Liver (tissue), 8 donors: ENCODE measurements at regions not wholly inside any gene's neighbourhood (a gene's known extent, or its start where the extent isn't known, plus 50 kb on each side); places are given as distances from the start of the nearest gene placed in this dataset.

Experiments
- DNase-seq: peaks from one replicate; pipeline ENCODE4 v3.0.0-alpha.2; 2017; ENCODE audit warnings: low spot score
- H3K27ac ChIP-seq, 2 donors: one replicate each; pipeline ENCODE4 v1.7.0; 2013; ENCODE audit warnings: inconsistent platforms in 2 of 2, low read length in 2 of 2, control low read depth in 1 of 2, low read depth in 1 of 2, mild to moderate bottlenecking in 1 of 2
- H3K27me3 ChIP-seq, 4 donors: one replicate each; pipeline versions ENCODE4 v1.6.1 to v1.7.0; 2013; ENCODE audit warnings: low read length in 3 of 4, inconsistent platforms in 1 of 4, mild to moderate bottlenecking in 1 of 4, moderate library complexity in 1 of 4; ENCODE audit not compliant: control insufficient read depth in 4 of 4, insufficient read depth in 4 of 4
- H3K36me3 ChIP-seq, 4 donors: one replicate each; pipeline versions ENCODE4 v1.6.1 to v1.7.0; 2013; ENCODE audit warnings: low read length in 3 of 4, mild to moderate bottlenecking in 3 of 4, low read depth in 1 of 4, moderate library complexity in 1 of 4; ENCODE audit not compliant: control insufficient read depth in 4 of 4, insufficient read depth in 3 of 4
- H3K4me1 ChIP-seq, 4 donors: one replicate each; pipeline versions ENCODE4 v1.6.1 to v1.7.0; 2013; ENCODE audit warnings: low read length in 3 of 4, mild to moderate bottlenecking in 3 of 4, moderate library complexity in 1 of 4; ENCODE audit not compliant: control insufficient read depth in 4 of 4, insufficient read depth in 4 of 4
- H3K4me3 ChIP-seq, 3 donors: one replicate each; pipeline versions ENCODE4 v1.6.1 to v1.7.0; 2013; ENCODE audit warnings: low read length in 3 of 3, control low read depth in 1 of 3, low read depth in 1 of 3, mild to moderate bottlenecking in 1 of 3
- H3K9ac ChIP-seq, 2 donors: one replicate each; pipeline ENCODE4 v1.7.0; 2013; ENCODE audit warnings: low read length in 2 of 2, mild to moderate bottlenecking in 2 of 2, moderate library complexity in 2 of 2, control low read depth in 1 of 2, low read depth in 1 of 2
- H3K9me3 ChIP-seq, 4 donors: one replicate each; pipeline versions ENCODE4 v1.6.1 to v1.7.0; 2013; ENCODE audit warnings: low read length in 3 of 4; ENCODE audit not compliant: control insufficient read depth in 4 of 4
- ATF3 ChIP-seq: IDR thresholded peaks from 2 replicates; pipeline ENCODE4 v1.6.1; 2016; ENCODE audit warnings: antibody characterized with exemption
- FOXA1 ChIP-seq: IDR thresholded peaks from 2 replicates; pipeline ENCODE4 v1.6.1; 2016; ENCODE audit warnings: antibody characterized with exemption
- FOXA2 ChIP-seq: IDR thresholded peaks from 2 replicates; pipeline ENCODE4 v1.6.1; 2016; ENCODE audit warnings: antibody characterized with exemption
- GABPA ChIP-seq, 2 donors: IDR thresholded peaks in 1 of 2; conservative IDR thresholded peaks in 1 of 2; 2 replicates each; pipeline ENCODE4 v1.6.1; 2016; ENCODE audit warnings: antibody characterized with exemption in 2 of 2, mild to moderate bottlenecking in 1 of 2, moderate library complexity in 1 of 2
- HNF4A ChIP-seq, 2 donors: conservative IDR thresholded peaks; 2 replicates each; pipeline ENCODE4 v1.6.1; 2016; ENCODE audit warnings: antibody characterized with exemption in 2 of 2, mild to moderate bottlenecking in 2 of 2
- HNF4G ChIP-seq: IDR thresholded peaks from 2 replicates; pipeline ENCODE4 v1.6.1; 2016; ENCODE audit warnings: antibody characterized with exemption
- JUND ChIP-seq, 2 donors: IDR thresholded peaks; 2 replicates each; pipeline ENCODE4 v1.6.1; 2016; ENCODE audit warnings: antibody characterized with exemption in 2 of 2
- MAX ChIP-seq: IDR thresholded peaks from 2 replicates; pipeline ENCODE4 v1.6.1; 2016; ENCODE audit warnings: antibody characterized with exemption
- NR2F2 ChIP-seq: IDR thresholded peaks from 2 replicates; pipeline ENCODE4 v1.6.1; 2016; ENCODE audit warnings: antibody characterized with exemption
- RAD21 ChIP-seq, 2 donors: IDR thresholded peaks; 2 replicates each; pipeline ENCODE4 v1.6.1; 2016; ENCODE audit warnings: antibody characterized with exemption in 2 of 2, mild to moderate bottlenecking in 2 of 2
- RXRA ChIP-seq, 2 donors: IDR thresholded peaks; 2 replicates each; pipeline ENCODE4 v1.6.1; 2017 to 2018; ENCODE audit warnings: antibody characterized with exemption in 2 of 2, mild to moderate bottlenecking in 1 of 2
- SP1 ChIP-seq: IDR thresholded peaks from 2 replicates; pipeline ENCODE4 v1.6.1; 2018; ENCODE audit warnings: antibody characterized with exemption, mild to moderate bottlenecking
- TAF1 ChIP-seq: conservative IDR thresholded peaks from 2 replicates; pipeline ENCODE4 v1.6.1; 2016; ENCODE audit warnings: antibody characterized with exemption, mild to moderate bottlenecking
- YY1 ChIP-seq: IDR thresholded peaks from 2 replicates; pipeline ENCODE4 v1.6.1; 2016; ENCODE audit warnings: antibody characterized with exemption, mild to moderate bottlenecking
- WGBS: extraction: QIAGEN DNeasy Blood & Tissue Kit; methylation state at CpG from one replicate; pipeline ENCODE4 v1.1.7; 2013; 5-methylcytosine and 5-hydroxymethylcytosine counted together
- TF ChIP-seq, protein P1 (sequence below): fragments of 150-350 bp; IDR thresholded peaks from 2 replicates; pipeline ENCODE4 v1.5.1; 2017; ENCODE audit warnings: improper control_type of control experiment, low read depth, low read length; ENCODE audit not compliant: missing input control
- donor health status: healthy.
- donor health status: healthy.
- donor health status: healthy.
- donor health status: healthy.
- donor health status: healthy.

- no peak for TF ChIP-seq HNF4G
Observed at GRCh38 chr3:116802651-116803050, 93.1 kb downstream of the TUSC7 start.

DNA sequence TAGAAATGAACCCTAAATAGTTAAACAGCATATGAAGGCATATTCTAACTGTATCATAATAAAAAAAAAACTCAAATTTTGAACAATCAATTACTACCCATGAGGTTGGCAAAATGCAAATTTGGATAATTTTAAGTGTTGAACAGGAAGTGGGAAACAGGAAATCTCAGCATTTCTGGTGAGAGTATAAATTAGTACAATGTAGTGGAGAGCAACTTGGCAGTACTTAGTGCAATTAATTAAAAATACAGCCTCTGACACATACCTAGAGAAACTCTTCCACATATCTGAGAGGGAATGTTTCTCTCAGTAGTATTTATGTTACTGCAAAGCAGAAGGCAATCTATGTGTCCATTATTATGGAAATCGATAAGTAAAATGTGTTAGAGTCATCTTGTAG, 96.8 kb downstream of the TUSC7 start:
- Histone ChIP-seq H3K4me3 (no peak overlapping the region), H3K9me3 (no peaks in the 10 kb centered on the region), H3K36me3 (no peaks in the 10 kb centered on the region), H3K27me3 (no peaks in the 10 kb centered on the region), H3K4me1 (no peaks in the 10 kb centered on the region), H3K27ac (no peak overlapping the region), H3K9ac (no peak overlapping the region)
- TF ChIP-seq ATF3 = no peak
- no peak for TF ChIP-seq GABPA (IDR thresholded peaks at IDR 0.05 in 1 of 2, conservative IDR thresholded peaks at IDR 0.05 in 1 of 2)
- no peak for TF ChIP-seq HNF4A (conservative IDR thresholded peaks at IDR 0.05)
- TF ChIP-seq NR2F2 = no peak
- no peak for TF ChIP-seq FOXA2
- no peak for TF ChIP-seq RXRA (IDR thresholded peaks at IDR 0.05)
- TF ChIP-seq FOXA1 = no peak
- no peak for TF ChIP-seq RAD21 (IDR thresholded peaks at IDR 0.05)
- TF ChIP-seq JUND (IDR thresholded peaks at IDR 0.05) = no peak
- TF ChIP-seq, protein P1, sequence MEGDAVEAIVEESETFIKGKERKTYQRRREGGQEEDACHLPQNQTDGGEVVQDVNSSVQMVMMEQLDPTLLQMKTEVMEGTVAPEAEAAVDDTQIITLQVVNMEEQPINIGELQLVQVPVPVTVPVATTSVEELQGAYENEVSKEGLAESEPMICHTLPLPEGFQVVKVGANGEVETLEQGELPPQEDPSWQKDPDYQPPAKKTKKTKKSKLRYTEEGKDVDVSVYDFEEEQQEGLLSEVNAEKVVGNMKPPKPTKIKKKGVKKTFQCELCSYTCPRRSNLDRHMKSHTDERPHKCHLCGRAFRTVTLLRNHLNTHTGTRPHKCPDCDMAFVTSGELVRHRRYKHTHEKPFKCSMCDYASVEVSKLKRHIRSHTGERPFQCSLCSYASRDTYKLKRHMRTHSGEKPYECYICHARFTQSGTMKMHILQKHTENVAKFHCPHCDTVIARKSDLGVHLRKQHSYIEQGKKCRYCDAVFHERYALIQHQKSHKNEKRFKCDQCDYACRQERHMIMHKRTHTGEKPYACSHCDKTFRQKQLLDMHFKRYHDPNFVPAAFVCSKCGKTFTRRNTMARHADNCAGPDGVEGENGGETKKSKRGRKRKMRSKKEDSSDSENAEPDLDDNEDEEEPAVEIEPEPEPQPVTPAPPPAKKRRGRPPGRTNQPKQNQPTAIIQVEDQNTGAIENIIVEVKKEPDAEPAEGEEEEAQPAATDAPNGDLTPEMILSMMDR = no peak
- no peak for TF ChIP-seq MAX
- TF ChIP-seq TAF1 = no peak
- TF ChIP-seq SP1 = no peak
- no peak for TF ChIP-seq YY1
- TF ChIP-seq HNF4G = no peak
- no peak for DNase-seq
- 95% methylated on average over 1 of the region's 1 CpG for WGBS

More at GRCh38 chr3:116802651-116803050, 93.1 kb downstream of the TUSC7 start:
- H3K9ac ChIP-seq = no peak overlapping the region
- no peaks in the 10 kb centered on the region for H3K27me3 ChIP-seq
- no peak overlapping the region for H3K27ac ChIP-seq
- H3K4me3 ChIP-seq = no peak overlapping the region
- H3K36me3 ChIP-seq = no peaks in the 10 kb centered on the region
- H3K4me1 ChIP-seq = no peaks in the 10 kb centered on the region
- DNase-seq = no peak
- no peaks in the 10 kb centered on the region for H3K9me3 ChIP-seq

DNA sequence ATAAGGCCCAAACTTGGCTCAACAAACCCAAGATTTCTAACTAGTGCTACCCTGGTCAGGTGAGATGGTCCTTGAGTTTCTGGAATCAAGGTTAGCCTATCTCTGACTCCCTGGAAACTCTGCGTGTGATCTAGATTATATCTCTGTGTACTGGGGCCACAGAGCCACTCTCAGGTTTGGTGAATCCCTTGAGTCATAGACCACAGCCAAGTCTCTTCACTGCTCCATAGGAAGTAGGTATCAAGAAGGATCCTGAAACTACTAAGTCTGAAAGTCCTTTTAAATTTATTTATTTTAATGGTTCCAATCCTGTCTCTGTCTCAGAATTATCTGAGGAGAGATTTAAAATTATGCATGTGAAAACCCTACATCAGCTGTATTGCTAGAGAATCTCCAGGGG, 99.1 kb downstream of the TUSC7 start:
- Histone ChIP-seq H3K36me3 (no peaks in the 10 kb centered on the region), H3K27ac (no peak overlapping the region), H3K9ac (no peak overlapping the region), H3K4me1 (no peaks in the 10 kb centered on the region), H3K9me3 (no peaks in the 10 kb centered on the region), H3K4me3 (no peak overlapping the region), H3K27me3 (no peaks in the 10 kb centered on the region)
- WGBS = 83% methylated on average over 1 of the region's 1 CpG
- no peak for DNase-seq
- TF ChIP-seq MAX (no peak), JUND (IDR thresholded peaks at IDR 0.05) (no peak), FOXA1 (no peak), ATF3 (no peak), HNF4G (no peak), GABPA (IDR thresholded peaks at IDR 0.05 in 1 of 2, conservative IDR thresholded peaks at IDR 0.05 in 1 of 2) (no peak)
- TF ChIP-seq, protein P1 = no peak
